HG03060 (cell line): ENCODE measurements at regions not wholly inside any gene's neighbourhood (a gene's known extent, or its start where the extent isn't known, plus 50 kb on each side); places are given as distances from the start of the nearest gene placed in this dataset.
"Not testable (repeated sequence)": the region's sequence is repeated elsewhere in the genome, so short reads cannot be mapped to it uniquely, and the experiment has no call there.

Source experiments
- ATAC-seq: cut with Tn5 transposase; IDR thresholded peaks from one replicate; pipeline ENCODE4 v1.9.1; 2021; ENCODE audit warnings: low read depth, moderate number of reproducible peaks; ENCODE audit not compliant: unreplicated experiment

DNA sequence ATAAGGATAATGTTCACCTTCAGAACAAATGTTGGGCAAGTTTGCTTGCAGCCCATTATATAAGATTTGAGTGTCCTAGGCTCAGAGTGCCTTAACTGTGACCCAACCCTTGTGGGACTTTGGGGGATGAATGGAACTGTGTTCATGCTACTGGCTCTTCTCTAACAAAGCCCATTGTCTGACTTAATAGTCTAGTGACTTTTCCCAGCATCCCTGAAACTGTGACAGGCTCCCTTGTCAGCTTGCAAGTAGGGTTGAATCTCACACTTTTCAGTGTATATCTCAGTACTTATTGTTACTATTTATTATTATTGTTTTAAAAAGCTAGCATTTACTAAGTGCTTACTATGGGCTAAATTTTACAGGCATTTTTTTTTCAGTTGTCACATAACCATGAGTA, 1488.2 kb downstream of the KHDRBS2 start:
- not testable (repeated sequence) for ATAC-seq

DNA sequence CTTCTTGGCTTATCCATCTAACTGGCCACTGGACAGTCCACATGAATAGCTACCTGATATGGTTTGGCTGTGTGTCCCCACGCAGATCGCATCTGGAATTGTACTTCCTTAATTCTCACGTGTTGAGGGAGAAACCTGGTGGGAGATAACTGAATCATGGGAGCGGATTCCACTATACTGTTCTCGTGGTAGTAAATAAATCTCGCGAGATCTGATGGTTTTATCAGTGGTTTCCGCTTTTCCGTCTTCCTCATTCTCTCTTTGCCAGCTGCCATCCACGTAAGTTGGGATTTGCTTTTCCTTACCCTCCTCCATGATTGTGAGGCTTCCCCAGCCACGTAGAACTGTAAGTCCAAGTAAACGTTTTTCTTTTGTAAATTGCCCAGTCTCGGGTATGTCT, 1496.4 kb downstream of the KHDRBS2 start:
- ATAC-seq, result not testable (repeated sequence)

DNA sequence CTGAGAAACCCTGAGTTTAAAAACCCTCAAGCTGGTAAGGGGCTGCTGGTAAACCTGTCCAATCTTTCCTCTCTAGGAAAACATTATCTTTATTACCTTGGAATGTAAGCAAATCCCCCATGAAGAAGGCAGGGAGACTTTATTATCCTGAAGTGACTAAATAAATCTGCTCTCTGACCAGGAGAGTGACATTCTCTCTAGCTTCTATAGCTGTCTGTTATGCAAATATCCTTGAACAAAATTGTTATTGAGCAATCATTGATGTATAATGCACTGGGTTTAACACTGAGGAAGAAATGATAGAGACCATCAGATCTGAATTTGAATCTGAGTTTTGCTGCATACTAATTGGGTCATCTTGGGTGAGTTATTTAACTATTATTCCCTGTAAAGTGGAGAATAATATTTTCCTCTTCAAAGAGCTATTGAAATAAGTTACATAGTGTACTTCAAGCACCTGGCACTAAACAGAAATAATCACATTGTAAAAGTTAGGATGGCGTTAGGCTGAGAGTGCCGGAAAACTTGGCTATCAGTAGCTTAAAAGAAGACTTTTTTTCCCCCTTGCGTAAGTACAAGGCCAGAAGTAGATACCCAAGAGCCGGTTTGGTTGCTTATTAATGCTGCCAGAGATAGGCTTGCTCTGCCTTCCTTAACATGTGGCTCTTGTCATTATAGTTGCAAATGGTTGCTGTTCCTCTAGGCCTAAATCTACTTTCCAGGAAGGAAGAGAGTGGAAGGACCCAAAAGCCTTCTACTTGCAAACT, 1503.1 kb downstream of the KHDRBS2 start:
- not testable (repeated sequence) for ATAC-seq

DNA sequence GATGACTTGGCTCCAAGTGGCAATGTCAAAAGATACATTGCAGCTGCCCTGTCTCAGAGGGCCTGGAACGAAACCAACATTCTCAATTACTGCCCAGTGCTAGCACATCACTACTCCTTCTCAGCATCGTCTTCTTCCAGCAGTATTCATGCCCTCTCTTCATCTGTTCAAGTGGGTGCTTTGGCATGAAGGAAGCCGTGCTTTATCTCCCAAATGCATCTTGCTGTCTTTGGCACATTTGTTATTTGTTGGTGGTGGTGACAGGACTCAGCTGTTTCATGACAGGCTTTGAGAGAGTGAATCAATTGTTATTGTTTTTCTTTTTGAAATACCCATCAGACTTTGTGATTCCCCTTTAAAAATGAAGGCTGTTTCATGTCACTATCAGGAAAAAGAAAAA, 1506.4 kb downstream of the KHDRBS2 start:
- not testable (repeated sequence) for ATAC-seq

DNA sequence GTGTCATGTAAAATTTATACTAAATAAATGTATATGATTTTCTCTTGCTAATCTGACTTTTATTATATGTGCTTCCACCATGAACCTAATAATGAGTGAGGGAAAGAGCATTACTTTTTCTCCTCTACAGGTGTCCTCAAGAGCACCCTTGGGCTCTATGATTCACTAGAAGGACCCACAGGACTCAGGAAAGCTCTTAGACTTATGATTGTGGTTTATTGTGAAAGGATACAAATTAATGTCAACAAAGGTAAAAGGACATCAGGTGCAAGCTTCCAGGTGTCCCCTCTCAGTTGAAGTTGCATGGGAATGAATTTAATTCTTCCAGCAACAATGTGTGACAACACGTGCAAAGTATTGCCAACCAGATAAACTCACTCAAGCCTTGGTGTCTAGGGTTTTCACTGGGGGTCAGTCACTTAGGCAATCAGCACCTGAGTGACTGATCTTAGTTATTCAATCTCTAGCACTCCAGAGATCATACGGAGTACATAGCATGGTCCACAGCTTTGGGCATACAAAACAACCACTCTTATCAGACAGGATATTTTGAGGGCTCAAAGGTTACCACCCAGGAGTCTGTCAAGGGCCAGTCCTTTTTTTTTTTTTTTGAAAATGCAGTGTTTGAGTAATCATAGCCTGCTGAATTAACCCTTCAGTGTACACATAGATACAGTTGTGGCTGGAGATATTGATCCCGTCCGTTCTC, 1518.1 kb downstream of the KHDRBS2 start:
- ATAC-seq, result not testable (repeated sequence)

DNA sequence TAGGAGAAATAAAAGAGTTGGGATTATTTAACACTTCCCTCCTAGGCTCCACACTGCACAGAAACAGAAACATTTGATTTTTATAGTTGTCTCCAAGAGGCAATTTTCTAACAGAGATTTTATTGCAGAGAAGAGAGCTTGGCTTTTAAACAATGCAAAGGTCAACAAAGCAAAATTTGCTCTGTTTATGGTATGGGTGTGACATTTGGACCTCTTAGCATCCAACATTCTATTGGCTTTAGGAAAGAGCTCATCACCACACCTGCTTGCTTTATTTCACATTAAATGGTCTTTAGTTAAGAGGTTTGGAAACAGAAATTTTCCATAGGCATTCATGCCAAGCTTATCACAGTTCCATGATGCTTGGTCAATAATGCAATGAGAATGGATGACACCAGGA, 1520.7 kb downstream of the KHDRBS2 start:
- not testable (repeated sequence) for ATAC-seq

DNA sequence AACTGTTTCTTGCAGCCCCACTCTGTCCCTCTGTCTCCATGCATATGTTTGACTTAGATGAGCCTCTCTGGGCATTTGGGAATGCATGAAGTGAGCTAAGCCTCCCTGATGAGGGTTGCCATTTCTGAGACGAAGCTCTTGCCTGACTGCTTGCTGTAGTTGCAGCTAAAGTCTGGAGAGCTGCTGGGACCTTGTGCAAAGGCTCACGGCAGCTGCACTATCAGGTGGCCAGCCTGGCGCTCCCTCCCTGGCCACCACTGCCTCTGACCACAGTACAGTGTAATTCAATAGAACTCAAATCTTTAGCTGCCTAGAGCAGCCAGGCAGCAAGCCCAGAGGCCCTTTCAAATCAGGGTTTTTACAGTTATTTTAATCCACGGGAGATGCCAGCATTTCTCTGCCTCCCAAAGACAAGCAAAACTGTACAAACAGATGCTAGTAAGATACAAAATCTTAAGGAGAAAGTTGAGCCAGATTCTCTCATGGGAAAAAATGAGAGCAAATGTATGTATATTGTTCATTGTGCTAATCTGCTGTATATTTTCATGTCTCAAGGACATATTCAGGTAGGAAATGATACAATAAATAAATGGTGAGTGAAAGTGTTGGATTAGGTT, 1522.5 kb downstream of the KHDRBS2 start:
- ATAC-seq, result not testable (repeated sequence)

DNA sequence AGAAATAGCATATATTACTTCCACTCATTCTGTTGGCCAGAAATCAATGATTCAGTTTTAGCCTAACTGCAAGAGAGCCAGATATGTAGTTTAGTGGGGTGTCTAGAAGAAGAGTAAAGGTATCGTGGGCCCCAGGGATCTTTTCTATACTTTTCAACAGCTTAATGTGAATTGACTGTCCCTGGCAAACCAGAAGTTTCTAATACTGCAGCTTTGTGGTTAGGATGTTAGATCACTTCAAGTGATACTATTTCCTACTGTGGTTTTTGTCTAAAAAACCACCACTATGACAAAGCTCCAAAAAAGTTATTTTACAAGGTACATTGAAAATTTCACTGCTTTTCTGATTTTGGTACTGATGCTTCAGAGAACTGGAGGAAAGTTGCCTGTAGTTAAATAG, 1525.1 kb downstream of the KHDRBS2 start:
- not testable (repeated sequence) for ATAC-seq

DNA sequence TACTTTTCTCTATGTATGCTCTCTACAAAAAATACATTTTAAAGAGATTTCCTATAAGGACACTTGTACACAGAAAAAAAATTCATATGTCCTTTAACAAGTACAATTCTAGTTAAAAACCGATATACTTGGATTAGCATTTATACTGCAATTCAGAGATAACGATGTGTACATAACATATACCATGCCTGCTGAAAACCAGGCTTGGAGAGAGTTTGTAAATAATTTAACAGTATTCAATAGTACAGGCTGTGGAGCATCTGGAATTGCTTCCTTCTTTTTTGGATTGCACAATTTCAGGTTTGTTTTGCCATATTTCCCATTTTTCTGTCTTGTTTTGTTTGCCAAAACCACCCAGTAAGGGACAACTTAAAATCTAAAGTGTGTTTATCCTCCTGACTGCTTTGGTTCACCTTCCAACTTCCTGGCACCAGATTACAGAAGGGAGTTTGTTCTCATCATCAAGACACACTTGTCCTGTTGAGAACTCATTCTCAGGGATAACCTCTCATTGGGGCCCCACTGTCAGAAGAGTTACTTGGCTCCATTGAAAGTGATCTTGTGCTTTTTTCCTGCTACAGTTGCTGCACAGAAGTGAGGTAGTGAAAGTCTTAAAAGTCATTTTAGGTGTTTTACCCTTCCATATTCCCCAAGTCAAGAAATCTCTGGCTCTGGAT, 1526.7 kb downstream of the KHDRBS2 start:
- not testable (repeated sequence) for ATAC-seq

DNA sequence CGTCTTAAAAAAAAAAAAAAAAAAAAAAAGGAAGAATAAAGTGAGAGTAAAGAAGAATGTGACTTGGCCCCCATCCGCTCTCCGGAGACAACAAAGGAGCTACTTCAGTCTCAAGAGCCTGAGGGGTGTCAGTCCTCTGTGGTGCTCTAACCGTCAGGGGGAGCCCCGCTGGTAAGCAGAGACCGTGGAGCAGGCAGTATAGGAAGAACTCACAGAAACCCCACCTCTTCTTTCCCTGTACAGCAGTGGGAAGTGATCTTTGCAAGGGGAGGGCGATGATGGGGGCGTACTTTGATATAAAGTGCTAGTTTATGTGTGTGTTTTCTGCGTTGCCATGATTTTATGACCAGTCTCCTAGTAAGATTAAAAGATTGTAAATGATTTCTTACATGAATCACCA, 1527.3 kb downstream of the KHDRBS2 start:
- ATAC-seq, result not testable (repeated sequence)

DNA sequence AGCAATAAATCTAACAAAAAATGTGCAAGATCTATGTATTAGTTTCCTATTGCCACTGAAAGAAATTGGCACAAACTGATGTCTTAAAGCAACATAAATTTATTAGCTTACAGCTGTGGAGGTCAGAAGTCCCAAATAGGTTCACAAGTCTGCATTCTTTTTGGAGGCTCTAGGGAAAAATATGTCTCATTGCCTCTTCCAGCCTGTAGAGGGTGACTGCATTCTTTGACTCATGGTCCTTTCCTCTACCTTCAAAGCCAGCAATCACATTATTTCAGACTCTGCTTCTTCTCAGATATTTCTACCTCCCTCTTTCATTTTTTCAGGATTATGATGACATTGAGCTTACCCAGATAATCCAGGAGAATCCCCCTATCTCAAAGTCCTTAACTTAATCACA, 1531.1 kb downstream of the KHDRBS2 start:
- no peak for ATAC-seq

DNA sequence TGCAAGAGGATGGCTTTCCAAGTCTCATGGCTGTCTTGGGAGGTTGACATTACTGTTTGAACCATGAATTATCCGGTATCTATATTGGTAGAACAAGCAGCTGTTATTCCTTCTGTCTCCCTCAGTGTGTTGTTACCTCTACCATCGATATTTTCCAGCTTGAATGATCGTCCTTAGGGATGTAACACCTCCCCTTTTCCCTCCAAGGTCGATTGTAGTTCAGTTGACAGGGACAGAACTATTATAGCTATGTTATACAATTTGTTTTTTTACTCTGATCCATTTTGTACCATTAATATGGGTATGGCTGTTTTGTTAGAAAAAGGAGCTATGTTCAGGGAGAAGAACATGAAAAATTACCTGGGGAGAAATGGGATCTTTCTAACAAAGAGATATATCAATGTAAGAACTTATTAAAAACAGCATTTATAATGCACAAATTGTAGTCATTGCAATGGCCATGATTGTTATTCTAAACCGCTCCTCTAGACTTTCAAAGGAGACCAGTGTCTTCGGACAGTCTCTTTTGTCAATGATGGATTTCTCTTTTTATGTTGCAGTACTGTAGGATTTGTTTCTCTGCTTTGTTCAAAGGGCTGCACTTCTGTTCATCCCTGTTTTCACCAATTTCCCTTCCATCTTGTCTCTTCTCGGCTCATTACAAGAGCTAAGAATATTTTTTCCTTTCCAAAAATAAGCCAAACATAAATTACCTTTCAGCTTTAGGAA, 1535.5 kb downstream of the KHDRBS2 start:
- not testable (repeated sequence) for ATAC-seq

DNA sequence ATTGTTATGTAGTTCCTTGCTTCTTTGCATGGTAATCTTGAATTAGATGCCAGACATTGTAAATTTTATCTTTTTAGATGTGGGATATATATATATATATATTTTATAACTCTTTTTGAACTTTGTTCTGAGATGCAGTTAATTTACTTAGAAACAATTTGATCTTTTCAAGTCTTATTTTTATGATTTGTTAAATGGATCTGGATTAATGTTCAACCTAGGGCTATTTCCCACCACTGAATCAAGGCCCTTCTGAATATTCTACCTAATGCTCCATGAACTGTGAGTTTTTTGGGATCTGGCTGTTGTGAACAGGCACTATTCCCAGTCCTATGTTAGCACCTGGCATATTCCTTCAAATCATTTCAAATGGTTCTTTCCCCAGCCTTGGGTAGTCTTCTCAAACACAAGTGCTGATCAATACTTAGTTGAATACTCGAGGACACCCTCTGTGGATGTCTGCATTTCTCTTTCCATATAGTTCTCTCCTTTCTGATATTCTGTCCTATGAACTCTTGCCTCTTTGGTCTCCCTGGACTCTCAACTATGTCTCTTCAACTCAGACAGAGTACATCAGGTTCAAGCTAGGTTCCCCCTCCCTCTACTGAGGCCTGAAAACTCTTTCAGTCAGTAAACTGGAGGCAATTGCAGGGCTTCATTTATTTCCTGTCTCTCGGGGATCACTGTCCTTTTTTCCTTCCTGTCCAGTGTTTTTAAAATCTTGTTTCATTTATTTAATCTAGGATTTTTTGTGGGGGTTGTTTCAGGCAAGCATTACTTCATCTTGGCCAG, 1538.1 kb downstream of the KHDRBS2 start:
- not testable (repeated sequence) for ATAC-seq

DNA sequence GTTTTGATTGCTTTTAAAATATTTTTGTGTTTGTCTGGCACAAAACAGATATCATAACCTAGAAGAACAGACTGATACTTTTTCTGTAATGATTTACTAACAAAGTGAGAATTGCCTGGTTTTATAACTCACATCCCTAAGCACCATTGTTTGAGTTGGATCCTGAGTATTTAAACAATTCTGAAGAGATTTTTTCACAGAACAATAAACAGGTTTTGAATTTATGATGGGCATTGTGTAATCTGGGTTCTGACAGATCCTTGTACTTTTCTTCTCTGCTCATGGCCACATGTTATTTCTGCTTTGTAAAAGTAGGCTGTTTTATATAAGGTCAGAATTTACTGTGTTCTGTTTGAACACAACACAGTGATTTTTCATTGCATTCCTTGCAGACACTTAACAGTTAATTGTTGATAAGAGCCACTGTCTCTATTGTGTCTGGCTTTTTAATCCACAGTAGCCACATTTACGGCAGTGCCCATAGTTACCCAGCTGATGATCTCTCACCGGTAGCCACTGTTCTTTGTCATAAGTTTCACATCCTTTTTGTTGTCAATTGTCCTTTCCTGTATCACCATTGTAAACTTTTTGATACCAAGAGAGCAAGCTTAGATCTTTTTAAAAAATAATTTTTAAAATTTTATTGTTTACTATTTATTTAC, 1548.1 kb downstream of the KHDRBS2 start:
- peak; percentile 55 for ATAC-seq

DNA sequence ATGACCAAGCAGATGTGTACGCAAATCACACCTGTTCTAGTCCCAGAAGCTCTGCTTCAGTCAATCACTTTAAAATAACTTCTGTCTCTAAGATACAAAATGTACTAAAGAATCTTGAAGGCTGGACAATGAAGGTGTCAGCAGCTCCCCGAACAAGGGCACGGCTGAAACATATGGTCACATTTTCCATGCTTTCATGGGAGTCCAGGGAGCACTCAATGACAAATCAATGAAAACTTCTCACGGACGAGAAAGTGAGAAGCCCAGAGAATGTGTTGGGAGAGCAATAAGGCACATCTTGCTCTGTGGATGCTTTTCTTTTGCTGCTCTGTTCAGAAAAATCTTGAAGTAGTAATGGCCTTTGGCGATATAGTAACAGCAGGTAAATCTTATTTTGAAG, 1548.7 kb downstream of the KHDRBS2 start:
- ATAC-seq, result not testable (repeated sequence)

DNA sequence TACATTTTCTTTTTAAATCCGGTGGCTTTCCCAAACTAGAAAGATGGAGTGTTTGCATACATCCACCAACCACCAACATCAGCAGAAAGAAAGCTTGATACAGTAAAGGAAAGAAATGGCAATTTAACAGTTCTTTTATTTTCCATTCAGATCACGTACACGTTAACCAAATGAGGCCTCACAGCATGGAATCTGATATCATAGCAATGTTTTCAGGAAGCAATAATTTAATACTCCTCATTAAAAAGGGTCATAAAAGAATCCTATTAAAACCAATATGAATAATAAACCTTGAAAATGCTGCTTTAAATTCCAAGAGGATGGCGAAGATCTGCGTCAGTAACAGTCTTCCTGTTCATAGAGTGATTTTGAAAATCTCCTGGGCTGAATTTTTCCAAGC, 1562.1 kb downstream of the KHDRBS2 start:
- not testable (repeated sequence) for ATAC-seq

DNA sequence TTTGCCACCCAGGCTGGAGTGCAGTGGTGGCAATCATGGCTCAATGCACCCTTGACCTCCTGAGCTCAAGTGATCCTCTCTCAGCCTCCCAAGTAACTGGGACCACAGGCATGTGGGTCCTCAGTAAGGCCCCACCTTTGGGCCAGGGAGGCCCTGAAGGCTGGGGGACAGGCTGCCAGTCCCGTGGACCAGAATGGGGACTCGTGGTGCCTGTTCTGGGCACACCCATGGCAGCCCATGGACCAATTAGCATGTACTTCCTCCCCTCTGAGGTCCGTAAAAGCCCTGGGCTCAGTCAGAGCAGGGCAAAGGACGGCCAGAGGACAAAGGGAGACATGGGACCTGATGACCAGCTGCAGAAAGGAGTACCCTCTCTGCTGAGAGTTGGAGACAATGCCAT, 1590.8 kb downstream of the KHDRBS2 start:
- no peak for ATAC-seq

DNA sequence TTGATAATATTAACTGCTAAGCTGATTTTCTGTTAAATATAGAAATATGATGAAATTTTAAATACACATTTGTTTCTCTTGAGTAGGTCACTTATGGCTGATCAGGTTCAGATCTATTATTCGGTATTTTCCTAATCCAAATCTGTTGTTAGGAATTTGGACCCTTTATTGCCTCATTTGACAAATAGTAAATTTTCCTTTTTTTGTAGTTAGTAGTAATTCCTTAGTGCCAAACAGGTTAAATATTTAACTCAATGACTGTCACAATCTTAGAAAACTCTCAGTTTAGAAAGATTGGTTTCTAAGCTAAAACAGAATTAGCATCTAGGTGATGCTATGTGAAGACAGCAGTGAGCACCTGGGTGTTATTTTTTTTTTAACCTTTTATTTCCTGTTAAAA, 1598.9 kb downstream of the KHDRBS2 start:
- ATAC-seq, result no peak

DNA sequence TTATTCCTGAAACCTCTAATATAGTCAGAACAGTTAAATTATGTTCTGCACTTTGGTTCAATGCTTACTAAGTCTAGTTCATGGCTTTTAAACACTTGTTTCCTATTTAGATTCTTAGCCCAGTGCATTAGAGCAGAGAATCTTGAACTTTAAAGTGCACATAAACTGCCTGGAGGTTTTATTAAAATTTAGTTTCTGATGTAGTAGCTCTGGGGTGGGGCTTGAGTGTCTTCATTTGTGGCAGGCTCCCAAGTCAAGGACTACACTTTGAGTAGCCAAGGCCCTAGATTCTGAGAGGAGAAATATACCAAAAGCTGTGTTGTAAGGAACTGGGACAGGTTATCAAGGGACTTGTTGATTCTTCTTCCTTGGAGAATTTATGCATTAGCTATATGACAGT, 1604.2 kb downstream of the KHDRBS2 start:
- no peak for ATAC-seq
